Endothelial cell of umbilical vein (primary cell): ENCODE measurements at regions not wholly inside any gene's neighbourhood (a gene's known extent, or its start where the extent isn't known, plus 50 kb on each side); places are given as distances from the start of the nearest gene placed in this dataset.

ENCODE experiments used
- CTCF ChIP-seq, 2 donors: IDR thresholded peaks; 1 replicate in 1 of 2; 2 replicates in 1 of 2; pipeline ENCODE4 v1.5.1; 2011; ENCODE audit warnings: low read length in 2 of 2, mild to moderate bottlenecking in 2 of 2, moderate library complexity in 2 of 2, control low read depth in 1 of 2, inconsistent platforms in 1 of 2, low read depth in 1 of 2; ENCODE audit not compliant: insufficient read depth in 1 of 2; ENCODE audit errors: extremely low read depth in 1 of 2
- EZH2 ChIP-seq: IDR thresholded peaks from 2 replicates; pipeline ENCODE4 v1.6.1; 2012; ENCODE audit warnings: borderline replicate concordance, low read depth, mild to moderate bottlenecking, moderate library complexity, low read length, inconsistent platforms; ENCODE audit not compliant: severe bottlenecking
- FOS ChIP-seq: IDR thresholded peaks from 2 replicates; pipeline ENCODE4 v1.6.1; 2011; ENCODE audit warnings: mild to moderate bottlenecking, low read length, moderate library complexity, borderline replicate concordance; ENCODE audit not compliant: insufficient read depth
- GATA2 ChIP-seq: IDR thresholded peaks from 2 replicates; pipeline ENCODE4 v1.7.0; 2011; ENCODE audit warnings: low read depth, mild to moderate bottlenecking, moderate library complexity, mixed read lengths, low read length; ENCODE audit not compliant: insufficient read length, insufficient read depth
- MAX ChIP-seq: IDR thresholded peaks from 2 replicates; pipeline ENCODE4 v1.6.1; 2011; ENCODE audit not compliant: insufficient read depth, insufficient read length
- MYC ChIP-seq: IDR thresholded peaks from one replicate; pipeline ENCODE4 v1.6.1; 2011; ENCODE audit warnings: mild to moderate bottlenecking, low read depth, low read length
- POLR2A ChIP-seq: IDR thresholded peaks from 2 replicates; pipeline ENCODE4 v1.6.1; 2012; ENCODE audit warnings: low read depth, mild to moderate bottlenecking, control low read depth, low read length
- POLR2AphosphoS5 ChIP-seq: IDR thresholded peaks from 2 replicates; pipeline ENCODE4 v1.6.1; 2012; ENCODE audit warnings: low read depth, mild to moderate bottlenecking, control low read depth, low read length, moderate library complexity; ENCODE audit not compliant: insufficient read depth

GRCh38 chr1:103367186-103367585, 158.3 kb upstream of the RNPC3 start:
- TF ChIP-seq CTCF (IDR thresholded peaks at IDR 0.05; ENCODE audit: extremely low read depth in 1 of 2, insufficient read depth in 1 of 2, low read depth in 1 of 2, low read length in 2 of 2) (no peak), POLR2AphosphoS5 (no peak), EZH2 (no peak), FOS (no peak), POLR2A (no peak), MAX (no peak), GATA2 (no peak), MYC (no peak)
